ENCODE measurements at regions not wholly inside any gene's neighbourhood (a gene's known extent, or its start where the extent isn't known, plus 50 kb on each side); places are given as distances from the start of the nearest gene placed in this dataset.

GRCh38 chr12:98235301-98235700 is 280.1 kb upstream of the TMPO start:
- H3K27me3 ChIP-seq (ENCODE audit: control insufficient read depth, insufficient read depth, low read length) = no peaks in the 10 kb centered on the region
- no peak overlapping the region for H3K27ac ChIP-seq (ENCODE audit: low read length)
- Mint-ChIP-seq H3K27ac (no peak overlapping the region), H3K4me3 (no peak overlapping the region), H3K27me3 (ENCODE audit: low read depth in 2 of 2) (peaks cover 3 to 14% of the 10 kb centered on the region in 2 donors), H3K36me3 (no peaks in the 10 kb centered on the region), H3K4me1 (no peaks in the 10 kb centered on the region), H3K9me3 (no peaks in the 10 kb centered on the region)
- TF ChIP-seq CTCF (IDR thresholded peaks at IDR 0.05) = no peak
- no peak for ATAC-seq
- H3K36me3 ChIP-seq (ENCODE audit: control insufficient read depth, insufficient read depth, low read length) = no peaks in the 10 kb centered on the region
- DNase-seq = no peak
- WGBS (ENCODE audit: insufficient coverage) = 92% methylated on average over 2 of the region's 2 CpGs
- H3K4me1 ChIP-seq (ENCODE audit: control insufficient read depth, insufficient read depth, low read length) = no peaks in the 10 kb centered on the region
- no peak overlapping the region for H3K4me3 ChIP-seq (ENCODE audit: low read length)
- peaks cover 2% of the 10 kb centered on the region for H3K9me3 ChIP-seq (ENCODE audit: control insufficient read depth, insufficient read depth, low read length)
- intact Hi-C loops (cut with micrococcal nuclease) = no loop called here

- no peaks in the 10 kb centered on the region for H3K4me1 Mint-ChIP-seq
- H3K9me3 ChIP-seq (ENCODE audit: control insufficient read depth, insufficient read depth, low read length) = peaks cover 2% of the 10 kb centered on the region
- H3K27me3 Mint-ChIP-seq (ENCODE audit: low read depth in 2 of 2) = peaks cover 3 to 14% of the 10 kb centered on the region in 2 donors
- H3K27ac Mint-ChIP-seq = no peak overlapping the region
- H3K27ac ChIP-seq (ENCODE audit: low read length) = no peak overlapping the region
- peaks cover 2 to 3% of the 10 kb centered on the region in 2 donors for H3K9me3 Mint-ChIP-seq
- intact Hi-C loops (cut with micrococcal nuclease) = no loop called here
- 84% methylated on average over 3 of the region's 4 CpGs for WGBS (ENCODE audit: insufficient coverage)
- H3K36me3 Mint-ChIP-seq = no peaks in the 10 kb centered on the region
- no peak overlapping the region for H3K4me3 ChIP-seq (ENCODE audit: low read length)
- no peak for TF ChIP-seq CTCF (IDR thresholded peaks at IDR 0.05)
- no peaks in the 10 kb centered on the region for H3K4me1 ChIP-seq (ENCODE audit: control insufficient read depth, insufficient read depth, low read length)
- no peaks in the 10 kb centered on the region for H3K36me3 ChIP-seq (ENCODE audit: control insufficient read depth, insufficient read depth, low read length)
- H3K27me3 ChIP-seq (ENCODE audit: control insufficient read depth, insufficient read depth, low read length) = no peaks in the 10 kb centered on the region
- no peak overlapping the region for H3K4me3 Mint-ChIP-seq
- no peak for DNase-seq
- ATAC-seq = no peak
Measured at GRCh38 chr12:98238515-98239130, 276.8 kb upstream of the TMPO start.

- Histone ChIP-seq H3K9me3 (ENCODE audit: control insufficient read depth, insufficient read depth, low read length) (no peaks in the 10 kb centered on the region), H3K4me1 (ENCODE audit: control insufficient read depth, insufficient read depth, low read length) (no peaks in the 10 kb centered on the region), H3K27ac (ENCODE audit: low read length) (no peak overlapping the region), H3K27me3 (ENCODE audit: control insufficient read depth, insufficient read depth, low read length) (no peaks in the 10 kb centered on the region), H3K36me3 (ENCODE audit: control insufficient read depth, insufficient read depth, low read length) (no peaks in the 10 kb centered on the region), H3K4me3 (ENCODE audit: low read length) (no peak overlapping the region)
- no peak for TF ChIP-seq CTCF (IDR thresholded peaks at IDR 0.05)
- Mint-ChIP-seq H3K4me3 (no peak overlapping the region), H3K4me1 (no peaks in the 10 kb centered on the region), H3K27me3 (ENCODE audit: low read depth in 2 of 2) (peaks cover 3 to 14% of the 10 kb centered on the region in 2 donors), H3K36me3 (no peaks in the 10 kb centered on the region), H3K9me3 (peaks cover 2 to 3% of the 10 kb centered on the region in 2 donors), H3K27ac (no peak overlapping the region)
- ATAC-seq (no peak), DNase-seq (no peak)
- no CpG with 5 or more reads among the region's 1 CpG for WGBS (ENCODE audit: insufficient coverage)
- intact Hi-C loops (cut with micrococcal nuclease) = no loop called here
Measured at GRCh38 chr12:98243190-98243589, 272.2 kb upstream of the TMPO start.

- no peak overlapping the region for H3K27ac Mint-ChIP-seq
- TF ChIP-seq CTCF (IDR thresholded peaks at IDR 0.05) = no peak
- intact Hi-C loops (cut with micrococcal nuclease) = no loop called here
- H3K36me3 Mint-ChIP-seq = no peaks in the 10 kb centered on the region
- peaks cover 1 to 6% of the 10 kb centered on the region in 2 donors for H3K27me3 Mint-ChIP-seq (ENCODE audit: low read depth in 2 of 2)
- 58% methylated on average over 2 of the region's 2 CpGs for WGBS (ENCODE audit: insufficient coverage)
- H3K4me3 Mint-ChIP-seq = no peak overlapping the region
- ATAC-seq (no peak), DNase-seq (no peak)
- no peaks in the 10 kb centered on the region for H3K36me3 ChIP-seq (ENCODE audit: control insufficient read depth, insufficient read depth, low read length)
- no peaks in the 10 kb centered on the region for H3K4me1 ChIP-seq (ENCODE audit: control insufficient read depth, insufficient read depth, low read length)
- no peaks in the 10 kb centered on the region for H3K27me3 ChIP-seq (ENCODE audit: control insufficient read depth, insufficient read depth, low read length)
- no peak overlapping the region for H3K27ac ChIP-seq (ENCODE audit: low read length)
- H3K9me3 ChIP-seq (ENCODE audit: control insufficient read depth, insufficient read depth, low read length) = no peaks in the 10 kb centered on the region
- H3K4me3 ChIP-seq (ENCODE audit: low read length) = no peak overlapping the region
- H3K4me1 Mint-ChIP-seq = no peaks in the 10 kb centered on the region
- peaks cover 2 to 3% of the 10 kb centered on the region in 2 donors for H3K9me3 Mint-ChIP-seq
Measured at GRCh38 chr12:98244136-98244535, 271.3 kb upstream of the TMPO start.
